Right lobe of liver (tissue), 6 donors: ENCODE measurements at regions not wholly inside any gene's neighbourhood (a gene's known extent, or its start where the extent isn't known, plus 50 kb on each side); places are given as distances from the start of the nearest gene placed in this dataset.

Experiments
- ATAC-seq, 4 donors: fragments of 200-7000 bp; cut with Tn5 transposase; one replicate each; pipeline ENCODE4 v1.9.1; 2020; ENCODE audit warnings: mild to moderate bottlenecking in 4 of 4, moderate library complexity in 4 of 4
- DNase-seq, 3 donors: peaks; one replicate each; pipeline ENCODE4 v3.0.0-alpha.2; 2020
- H3K27ac ChIP-seq, 3 donors: fragments of 200-600 bp; one replicate each; pipeline ENCODE4 v1.8.0; 2022
- H3K27me3 ChIP-seq, 2 donors: fragments of 200-600 bp; one replicate each; pipeline ENCODE4 v1.8.0; 2022
- H3K36me3 ChIP-seq, 4 donors: fragments of 200-600 bp; sonication (generic) in 1 of 4; one replicate each; pipeline versions ENCODE4 v1.5.1 to v1.8.0; 2017 to 2022; ENCODE audit warnings: control low read depth in 1 of 4
- H3K4me1 ChIP-seq, 4 donors: fragments of 200-600 bp; sonication (generic) in 1 of 4; one replicate each; pipeline versions ENCODE4 v1.5.1 to v1.8.0; 2017 to 2022; ENCODE audit warnings: control low read depth in 1 of 4
- H3K4me3 ChIP-seq, 3 donors: fragments of 200-600 bp; one replicate each; pipeline ENCODE4 v1.8.0; 2022
- H3K9me3 ChIP-seq, 4 donors: fragments of 200-600 bp; sonication (generic) in 1 of 4; one replicate each; pipeline versions ENCODE4 v1.5.1 to v1.8.0; 2017 to 2022; ENCODE audit warnings: control low read depth in 1 of 4
- CTCF ChIP-seq, 4 donors: fragments of 200-600 bp in 3 of 4; fragments of 450-650 bp in 1 of 4; IDR thresholded peaks; one replicate each; pipeline versions ENCODE4 v1.5.1 to v1.8.0; 2016 to 2022; ENCODE audit warnings: antibody characterized with exemption in 4 of 4, mild to moderate bottlenecking in 2 of 4
- POLR2A ChIP-seq: fragments of 450-650 bp; IDR thresholded peaks from one replicate; pipeline ENCODE4 v1.6.1; 2017; ENCODE audit warnings: antibody characterized with exemption, mild to moderate bottlenecking
- WGBS: methylation state at CpG from one replicate; pipeline ENCODE4 v1.1.6; 2018; ENCODE audit warnings: low coverage, low lambda C conversion rate; ENCODE audit not compliant: insufficient coverage; ENCODE audit errors: missing lambda C conversion rate; 5-methylcytosine and 5-hydroxymethylcytosine counted together
- intact Hi-C, 2 donors: fragments of 100-400 bp; cut with DNase I; formaldehyde crosslinking; loops; one replicate each; pipeline versions ENCODE4 v1.11.2 to v1.14.1; 2022
- donor health status: DM: no; HTN: yes; CAD: no.
- donor health status: DM: no; HTN: no; CAD: no.
- donor health status: DM: no; HTN: no; CAD: no.
- donor health status: DM: no; HTN: yes; CAD: no.
- donor health status: DM: no; HTN: yes; CAD: no.

- no peaks in the 10 kb centered on the region for H3K36me3 ChIP-seq
- WGBS, result 80% methylated on average over 2 of the region's 2 CpGs
- H3K4me3 ChIP-seq, result no peak overlapping the region
- no peak for TF ChIP-seq CTCF (IDR thresholded peaks at IDR 0.05)
- no peak for TF ChIP-seq POLR2A
- no peak for DNase-seq
- no peaks in the 10 kb centered on the region for H3K4me1 ChIP-seq
- no peaks in the 10 kb centered on the region for H3K9me3 ChIP-seq
- H3K27me3 ChIP-seq, result no peaks in the 10 kb centered on the region
- H3K27ac ChIP-seq, result no peak overlapping the region
- intact Hi-C loops, result no loop called here
- no peak for ATAC-seq
These were observed 320.4 kb downstream of the HNRNPD start for GRCh38 chr4:82053396-82053795.

DNA sequence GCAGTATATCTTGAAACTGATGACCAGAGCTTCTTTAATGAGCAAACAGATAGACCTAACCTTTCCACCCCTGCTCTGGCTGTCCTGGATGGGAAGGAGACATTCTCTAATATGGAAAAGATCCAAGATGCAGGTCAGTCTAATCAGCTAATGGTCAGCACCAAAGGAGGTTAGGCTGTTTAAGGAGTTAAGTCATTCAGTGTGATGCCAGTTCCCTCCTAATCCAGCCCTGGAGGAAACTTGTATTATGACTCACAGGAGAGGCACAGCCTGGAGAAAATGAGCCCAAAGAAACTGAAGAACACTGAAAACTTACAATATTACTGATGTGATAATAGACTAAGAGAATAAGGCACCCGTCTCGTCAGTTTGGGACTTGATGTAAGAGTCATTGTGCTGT lies 323.0 kb downstream of the HNRNPD start:
- Histone ChIP-seq H3K4me1 (no peaks in the 10 kb centered on the region), H3K9me3 (no peaks in the 10 kb centered on the region), H3K4me3 (no peak overlapping the region), H3K36me3 (no peaks in the 10 kb centered on the region), H3K27me3 (no peaks in the 10 kb centered on the region), H3K27ac (no peak overlapping the region)
- TF ChIP-seq POLR2A (no peak), CTCF (IDR thresholded peaks at IDR 0.05) (no peak)
- DNase-seq (no peak), ATAC-seq (no peak)
- intact Hi-C loops, result no loop called here
- WGBS, result 75% methylated on average over 2 of the region's 2 CpGs

- H3K4me3 ChIP-seq, result no peak overlapping the region
These were observed 324.5 kb downstream of the HNRNPD start for GRCh38 chr4:82049294-82049693.

GRCh38 chr4:82047731-82048130 lies 326.1 kb downstream of the HNRNPD start:
- no peak overlapping the region for H3K4me3 ChIP-seq
- TF ChIP-seq CTCF (IDR thresholded peaks at IDR 0.05) (no peak), POLR2A (no peak)
- 92% methylated on average over 1 of the region's 1 CpG for WGBS
- peaks cover 0 to 7% (median 0%) of the 10 kb centered on the region in 4 donors for H3K4me1 ChIP-seq
- no peak for DNase-seq
- H3K36me3 ChIP-seq, result no peaks in the 10 kb centered on the region
- intact Hi-C loops, result no loop called here
- ATAC-seq, result no peak
- no peaks in the 10 kb centered on the region for H3K27me3 ChIP-seq
- H3K9me3 ChIP-seq, result no peaks in the 10 kb centered on the region
- H3K27ac ChIP-seq, result no peak overlapping the region

More at GRCh38 chr4:82049294-82049693, 324.5 kb downstream of the HNRNPD start:
- no peaks in the 10 kb centered on the region for H3K4me1 ChIP-seq
- H3K9me3 ChIP-seq, result no peaks in the 10 kb centered on the region
- H3K27ac ChIP-seq, result no peak overlapping the region
- 61% methylated on average over 1 of the region's 1 CpG for WGBS
- DNase-seq, result no peak
- intact Hi-C loops, result no loop called here
- no peaks in the 10 kb centered on the region for H3K36me3 ChIP-seq
- no peak for ATAC-seq
- no peaks in the 10 kb centered on the region for H3K27me3 ChIP-seq
- TF ChIP-seq CTCF (IDR thresholded peaks at IDR 0.05), result no peak
- no peak for TF ChIP-seq POLR2A

GRCh38 chr4:82046796-82047195 lies 327.0 kb downstream of the HNRNPD start:
- no peak for DNase-seq
- H3K27me3 ChIP-seq, result no peaks in the 10 kb centered on the region
- intact Hi-C loops, result no loop called here

More at GRCh38 chr4:82046796-82047195, 327.0 kb downstream of the HNRNPD start:
- Histone ChIP-seq H3K4me3 (no peak overlapping the region), H3K36me3 (no peaks in the 10 kb centered on the region), H3K27ac (no peak overlapping the region), H3K9me3 (no peaks in the 10 kb centered on the region), H3K4me1 (peaks cover 0 to 7% (median 0%) of the 10 kb centered on the region in 4 donors)
- TF ChIP-seq POLR2A (no peak), CTCF (IDR thresholded peaks at IDR 0.05) (no peak)
- 91% methylated on average over 2 of the region's 2 CpGs for WGBS
- no peak for ATAC-seq
